Mesenchymal stem cell (in vitro differentiated cells and primary cell): ENCODE measurements at regions not wholly inside any gene's neighbourhood (a gene's known extent, or its start where the extent isn't known, plus 50 kb on each side); places are given as distances from the start of the nearest gene placed in this dataset.
"Not testable (repeated sequence)": the region's sequence is repeated elsewhere in the genome, so short reads cannot be mapped to it uniquely, and the experiment has no call there.

Source experiments
- DNase-seq: peaks from one replicate; pipeline ENCODE4 v3.0.0-alpha.2; 2013
- H2AFZ ChIP-seq: one replicate; pipeline ENCODE4 v1.6.1; 2013; ENCODE audit warnings: low read depth, mild to moderate bottlenecking, control low read depth, inconsistent platforms, low read length, moderate library complexity
- H2AK5ac ChIP-seq: 2 replicates; pipeline ENCODE4 v1.6.1; 2013; ENCODE audit warnings: low read length, moderate library complexity, mild to moderate bottlenecking, inconsistent platforms; ENCODE audit not compliant: severe bottlenecking
- H2BK120ac ChIP-seq: one replicate; pipeline ENCODE4 v1.6.1; 2013; ENCODE audit warnings: low read depth, mild to moderate bottlenecking, inconsistent platforms, low read length, moderate library complexity
- H2BK12ac ChIP-seq, 2 experiments: one replicate each; pipeline ENCODE4 v1.6.1; 2013; ENCODE audit warnings: inconsistent platforms in 2 of 2, low read length in 2 of 2, mild to moderate bottlenecking in 2 of 2, moderate library complexity in 2 of 2, control low read depth in 1 of 2
- H2BK15ac ChIP-seq: one replicate; pipeline ENCODE4 v1.6.1; 2013; ENCODE audit warnings: mild to moderate bottlenecking, low read depth, inconsistent platforms; ENCODE audit not compliant: poor library complexity, severe bottlenecking
- H2BK5ac ChIP-seq: 2 replicates; pipeline ENCODE4 v1.6.1; 2013; ENCODE audit warnings: low read depth, mild to moderate bottlenecking, low read length, control low read depth, inconsistent platforms; ENCODE audit not compliant: poor library complexity, severe bottlenecking
- H3K14ac ChIP-seq, 2 experiments: one replicate each; pipeline ENCODE4 v1.6.1; 2013; ENCODE audit warnings: inconsistent platforms in 2 of 2, low read length in 2 of 2, control low read depth in 1 of 2, mild to moderate bottlenecking in 1 of 2, moderate library complexity in 1 of 2
- H3K18ac ChIP-seq, 2 experiments: one replicate each; pipeline ENCODE4 v1.6.1; 2013; ENCODE audit warnings: inconsistent platforms in 2 of 2, low read length in 2 of 2, control low read depth in 1 of 2, low read depth in 1 of 2, mild to moderate bottlenecking in 1 of 2
- H3K23ac ChIP-seq, 2 experiments: one replicate each; pipeline ENCODE4 v1.6.1; 2013; ENCODE audit warnings: inconsistent platforms in 2 of 2, low read length in 2 of 2, mild to moderate bottlenecking in 2 of 2, moderate library complexity in 2 of 2, control low read depth in 1 of 2
- H3K27ac ChIP-seq: 2 replicates; pipeline ENCODE4 v1.5.1; 2013; ENCODE audit warnings: mild to moderate bottlenecking, moderate library complexity, low read length, control low read depth, inconsistent platforms; ENCODE audit not compliant: poor library complexity, severe bottlenecking
- H3K27me3 ChIP-seq, 2 experiments: 2 replicates each; pipeline versions ENCODE4 v1.6.1 to v1.7.0; 2013; ENCODE audit warnings: low read length in 2 of 2, mild to moderate bottlenecking in 2 of 2, moderate library complexity in 2 of 2, control low read depth in 1 of 2, inconsistent platforms in 1 of 2; ENCODE audit not compliant: control insufficient read depth in 1 of 2, insufficient read depth in 1 of 2
- H3K36me3 ChIP-seq, 2 experiments: 2 replicates each; pipeline versions ENCODE4 v1.6.1 to v1.7.0; 2013; ENCODE audit warnings: low read length in 2 of 2, control low read depth in 1 of 2, inconsistent platforms in 1 of 2, low read depth in 1 of 2, mild to moderate bottlenecking in 1 of 2; ENCODE audit not compliant: insufficient read depth in 2 of 2, control insufficient read depth in 1 of 2
- H3K4ac ChIP-seq, 2 experiments: one replicate each; pipeline ENCODE4 v1.6.1; 2013; ENCODE audit warnings: inconsistent platforms in 2 of 2, low read length in 2 of 2, mild to moderate bottlenecking in 2 of 2, moderate library complexity in 2 of 2, control low read depth in 1 of 2, low read depth in 1 of 2
- H3K4me1 ChIP-seq: 2 replicates; pipeline ENCODE4 v1.6.1; 2013; ENCODE audit warnings: low read depth, low read length, control low read depth; ENCODE audit not compliant: control insufficient read depth, insufficient read depth
- H3K4me2 ChIP-seq: 2 replicates; pipeline ENCODE4 v1.6.1; 2013; ENCODE audit warnings: low read length, mild to moderate bottlenecking, inconsistent platforms; ENCODE audit not compliant: poor library complexity, severe bottlenecking
- H3K4me3 ChIP-seq, 2 experiments: 2 replicates each; pipeline versions ENCODE4 v1.5.1 to v1.7.0; 2013; ENCODE audit warnings: low read length in 2 of 2, mild to moderate bottlenecking in 2 of 2, control low read depth in 1 of 2, low read depth in 1 of 2; ENCODE audit not compliant: insufficient read depth in 1 of 2
- H3K79me1 ChIP-seq: replicated peaks from 2 replicates; pipeline ENCODE4 v1.6.1; 2013; ENCODE audit warnings: mild to moderate bottlenecking, control low read depth, low read length, inconsistent platforms; ENCODE audit not compliant: poor library complexity, severe bottlenecking
- H3K9ac ChIP-seq: 2 replicates; pipeline ENCODE4 v1.7.0; 2013; ENCODE audit warnings: mild to moderate bottlenecking, low read length, moderate library complexity
- H3K9me3 ChIP-seq: 2 replicates; pipeline ENCODE4 v1.7.0; 2013; ENCODE audit warnings: mild to moderate bottlenecking, low read length; ENCODE audit not compliant: control insufficient read depth
- H4K8ac ChIP-seq: one replicate; pipeline ENCODE4 v1.6.1; 2013; ENCODE audit warnings: inconsistent platforms, mild to moderate bottlenecking, low read length, moderate library complexity
- H4K91ac ChIP-seq: one replicate; pipeline ENCODE4 v1.6.1; 2013; ENCODE audit warnings: mild to moderate bottlenecking, low read length, inconsistent platforms
- WGBS: methylation state at CpG from one replicate; pipeline ENCODE4 v1.1.7; 2013; ENCODE audit warnings: mixed read lengths; 5-methylcytosine and 5-hydroxymethylcytosine counted together

DNA sequence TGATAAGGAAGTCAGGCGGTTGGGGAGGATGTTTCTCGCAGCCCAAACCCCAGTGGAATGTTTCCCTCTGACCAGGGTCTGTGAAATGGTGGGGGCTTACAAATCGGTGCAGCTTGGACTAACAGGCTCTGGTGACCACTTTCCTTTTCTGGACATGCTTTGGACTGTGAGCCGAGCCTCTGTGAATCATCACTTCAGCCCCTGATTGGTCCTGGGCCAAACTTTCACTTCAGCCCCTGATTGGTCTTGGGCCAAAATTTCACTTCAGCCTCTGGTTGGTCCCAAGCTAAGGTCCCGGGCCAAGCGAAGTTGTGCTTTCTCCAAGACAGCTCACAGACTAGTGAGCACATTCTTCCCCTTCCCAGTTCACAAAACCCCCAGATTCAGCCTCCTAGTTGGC is 223.7 kb upstream of the ANKRD20A1 start:
- H3K4me1 ChIP-seq, H3K14ac ChIP-seq, H3K9ac ChIP-seq, H4K91ac ChIP-seq, H2BK5ac ChIP-seq, H3K4me2 ChIP-seq, H3K36me3 ChIP-seq, H3K4ac ChIP-seq, DNase-seq, H3K9me3 ChIP-seq, H3K27me3 ChIP-seq, H2AFZ ChIP-seq, H3K79me1 ChIP-seq, H3K4me3 ChIP-seq, H3K27ac ChIP-seq, H3K23ac ChIP-seq, H3K18ac ChIP-seq, H2AK5ac ChIP-seq, H2BK120ac ChIP-seq, H4K8ac ChIP-seq, H2BK15ac ChIP-seq, H2BK12ac ChIP-seq: not testable (repeated sequence)
- WGBS: no CpG with 5 or more reads among the region's 6 CpGs

- H3K9me3 ChIP-seq, H2BK120ac ChIP-seq, H3K4me2 ChIP-seq, H3K36me3 ChIP-seq, DNase-seq, H2BK12ac ChIP-seq, H3K4me3 ChIP-seq, H3K4me1 ChIP-seq, H3K23ac ChIP-seq, H2AFZ ChIP-seq, H2BK5ac ChIP-seq, H3K79me1 ChIP-seq, H3K4ac ChIP-seq, H3K18ac ChIP-seq, H3K9ac ChIP-seq, H3K27me3 ChIP-seq, H2BK15ac ChIP-seq, H2AK5ac ChIP-seq, H4K8ac ChIP-seq, H3K14ac ChIP-seq, H4K91ac ChIP-seq, H3K27ac ChIP-seq: not testable (repeated sequence)
- WGBS: 75% methylated on average over 9 of the region's 15 CpGs
Observed at GRCh38 chr9:67611900-67612299, 246.8 kb upstream of the ANKRD20A1 start.

DNA sequence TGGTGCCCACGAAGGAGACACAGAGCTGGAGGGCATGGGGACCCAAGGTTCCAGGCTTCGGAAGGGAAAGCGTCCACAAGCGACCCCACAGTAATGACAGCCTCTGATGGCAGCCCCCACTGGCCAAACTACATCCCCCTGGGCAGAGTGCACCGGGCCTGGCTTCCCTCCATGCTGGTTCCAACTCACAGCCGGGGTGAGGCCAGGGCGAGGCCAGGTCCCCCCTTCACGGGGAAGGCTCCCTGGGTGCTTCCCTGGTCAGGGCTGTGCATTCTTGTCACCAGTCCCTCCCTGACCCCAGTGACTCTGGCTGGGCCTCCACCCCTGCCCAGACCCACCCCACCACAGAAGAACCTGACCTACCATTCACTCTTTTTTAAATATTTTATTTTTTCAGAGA is 248.9 kb upstream of the ANKRD20A1 start:
- not testable (repeated sequence) for H3K4me3 ChIP-seq, H3K4me1 ChIP-seq, H3K79me1 ChIP-seq, H3K27ac ChIP-seq, H2BK15ac ChIP-seq, DNase-seq, H2AK5ac ChIP-seq, H3K4ac ChIP-seq, H2BK12ac ChIP-seq, H2AFZ ChIP-seq, H2BK5ac ChIP-seq, H3K23ac ChIP-seq, H4K8ac ChIP-seq, H3K18ac ChIP-seq, H3K4me2 ChIP-seq, H3K27me3 ChIP-seq, H3K36me3 ChIP-seq, H3K9ac ChIP-seq, H3K9me3 ChIP-seq, H3K14ac ChIP-seq, H2BK120ac ChIP-seq, H4K91ac ChIP-seq
- no CpG with 5 or more reads among the region's 8 CpGs for WGBS

- not testable (repeated sequence) for H2BK12ac ChIP-seq, H3K23ac ChIP-seq, H2AFZ ChIP-seq, DNase-seq, H4K8ac ChIP-seq, H3K18ac ChIP-seq, H2AK5ac ChIP-seq, H2BK120ac ChIP-seq, H3K4me1 ChIP-seq, H2BK15ac ChIP-seq, H3K9me3 ChIP-seq, H3K27ac ChIP-seq, H3K9ac ChIP-seq, H3K4ac ChIP-seq, H3K14ac ChIP-seq, H2BK5ac ChIP-seq, H3K36me3 ChIP-seq, H3K4me3 ChIP-seq, H4K91ac ChIP-seq, H3K27me3 ChIP-seq, H3K79me1 ChIP-seq, H3K4me2 ChIP-seq
- no CpG with 5 or more reads among the region's 7 CpGs for WGBS
Observed at GRCh38 chr9:67609435-67609834, 249.3 kb upstream of the ANKRD20A1 start.
